PC-3 (cell line): ENCODE measurements at regions not wholly inside any gene's neighbourhood (a gene's known extent, or its start where the extent isn't known, plus 50 kb on each side); places are given as distances from the start of the nearest gene placed in this dataset.

Experiments used
- ATAC-seq: fragments of 200-7000 bp; cut with Tn5 transposase; 2 replicates; pipeline ENCODE4 v1.9.1; 2020; ENCODE audit warnings: mild to moderate bottlenecking, moderate library complexity
- BruUV-seq: library from RNA; stranded (reverse); fragments of 400-500 nt; replicated peaks from 2 replicates; lab custom pipeline; 2021; lab: Mats Ljungman, UMichigan
- CTCF ChIA-PET: fragments of 300-600 bp; sonication (Branson Sonifier 250); formaldehyde crosslinking; loops from one replicate; lab custom pipeline; 2022; ENCODE audit warnings: antibody characterized with exemption; lab: Charles Lee
- POLR2A ChIA-PET: fragments of 300-600 bp; sonication (Branson Sonifier 250); formaldehyde crosslinking; loops from one replicate; lab custom pipeline; 2022; ENCODE audit warnings: antibody characterized with exemption; ENCODE audit not compliant: unreplicated experiment; lab: Charles Lee
- DNase-seq: peaks from one replicate; pipeline ENCODE4 v3.0.0-alpha.2; 2015
- H2AFZ ChIP-seq: fragments of 300-600 bp; sonication (generic); 2 replicates; pipeline ENCODE4 v1.6.0; 2016; ENCODE audit warnings: antibody characterized with exemption, low read length
- H3F3A ChIP-seq: fragments of 300-600 bp; sonication (generic); one replicate; pipeline ENCODE4 v1.6.0; 2017; ENCODE audit warnings: antibody characterized with exemption, low read length, control low read depth, mild to moderate bottlenecking; ENCODE audit not compliant: unreplicated experiment
- H3K27ac ChIP-seq: fragments of 300-600 bp; sonication (generic); 2 replicates; pipeline ENCODE4 v1.5.1; 2016; ENCODE audit warnings: mild to moderate bottlenecking, low read length
- H3K27me3 ChIP-seq: fragments of 300-600 bp; sonication (generic); 2 replicates; pipeline ENCODE4 v1.6.1; 2016; ENCODE audit warnings: low read length, mixed read lengths
- H3K36me3 ChIP-seq: fragments of 300-600 bp; sonication (generic); 2 replicates; pipeline ENCODE4 v1.6.1; 2016; ENCODE audit warnings: low read depth, mixed run types, low read length, mixed read lengths
- H3K4me1 ChIP-seq: fragments of 300-600 bp; sonication (generic); 2 replicates; pipeline ENCODE4 v1.5.1; 2016; ENCODE audit warnings: low read length; ENCODE audit not compliant: insufficient read depth
- H3K4me2 ChIP-seq: fragments of 300-600 bp; sonication (generic); 2 replicates; pipeline ENCODE4 v1.6.0; 2016; ENCODE audit warnings: low read length
- H3K4me3 ChIP-seq: fragments of 300-600 bp; sonication (generic); 2 replicates; pipeline ENCODE4 v1.5.1; 2016; ENCODE audit warnings: mild to moderate bottlenecking, low read length, mixed read lengths
- H3K79me2 ChIP-seq: fragments of 300-600 bp; sonication (generic); 2 replicates; pipeline ENCODE4 v1.6.1; 2017; ENCODE audit warnings: low read length, mixed read lengths
- H3K9ac ChIP-seq: fragments of 300-600 bp; sonication (generic); 2 replicates; pipeline ENCODE4 v1.6.0; 2016; ENCODE audit warnings: mild to moderate bottlenecking, low read length
- H3K9me2 ChIP-seq: fragments of 300-600 bp; sonication (generic); replicated peaks from 2 replicates; pipeline ENCODE4 v1.6.1; 2016; ENCODE audit warnings: mixed run types, low read length, mixed read lengths
- H3K9me3 ChIP-seq: fragments of 300-600 bp; sonication (generic); 2 replicates; pipeline ENCODE4 v1.6.1; 2016; ENCODE audit warnings: low read length, mixed read lengths
- H4K20me1 ChIP-seq: fragments of 300-600 bp; sonication (generic); 2 replicates; pipeline ENCODE4 v1.6.1; 2016; ENCODE audit warnings: low read length, mixed read lengths
- CTCF ChIP-seq: fragments of 300-600 bp; sonication (generic); conservative IDR thresholded peaks from 2 replicates; pipeline ENCODE4 v1.5.1; 2017; ENCODE audit warnings: antibody characterized with exemption, low read depth, mild to moderate bottlenecking, low read length
- EZH2 ChIP-seq: fragments of 300-600 bp; sonication (generic); IDR thresholded peaks from one replicate; pipeline ENCODE4 v1.6.1; 2017; ENCODE audit warnings: antibody characterized with exemption, mild to moderate bottlenecking, low read length; ENCODE audit not compliant: unreplicated experiment
- EZH2phosphoT487 ChIP-seq: fragments of 300-600 bp; sonication (generic); IDR thresholded peaks from 2 replicates; pipeline ENCODE4 v1.6.1; 2018; ENCODE audit warnings: mild to moderate bottlenecking, antibody characterized with exemption, low read length, borderline replicate concordance
- intact Hi-C: fragments of 100-400 bp; cut with micrococcal nuclease; formaldehyde crosslinking; loops from 2 replicates; pipeline ENCODE4 v1.9.0; 2023

- intact Hi-C loops = no loop called here
- Histone ChIP-seq H3K4me2 (no peak overlapping the region), H3K9ac (no peak overlapping the region), H3K27me3 (no peaks in the 10 kb centered on the region), H3K36me3 (no peaks in the 10 kb centered on the region), H3K9me2 (no peaks in the 10 kb centered on the region), H4K20me1 (no peaks in the 10 kb centered on the region), H3K9me3 (no peaks in the 10 kb centered on the region), H3K4me1 (no peaks in the 10 kb centered on the region), H3K79me2 (no peaks in the 10 kb centered on the region), H3K27ac (no peak overlapping the region), H3K4me3 (no peak overlapping the region), H3F3A (no peaks in the 10 kb centered on the region), H2AFZ (no peak overlapping the region)
- ATAC-seq (no peak), DNase-seq (no peak)
- CTCF ChIA-PET = no interaction called here
- TF ChIP-seq CTCF (no peak), EZH2phosphoT487 (no peak), EZH2 (no peak)
- POLR2A ChIA-PET = no interaction called here
- no TSS peak for BruUV-seq
These were observed 191.6 kb upstream of the TTC29 start for GRCh38 chr4:147137280-147137679.

- H3K79me2 ChIP-seq = no peaks in the 10 kb centered on the region
- intact Hi-C loops = no loop called here
- H3K4me2 ChIP-seq = no peak overlapping the region
- H3K4me1 ChIP-seq = no peaks in the 10 kb centered on the region
- H3K27me3 ChIP-seq = no peaks in the 10 kb centered on the region
- no peak overlapping the region for H2AFZ ChIP-seq
- H3K9me2 ChIP-seq = no peaks in the 10 kb centered on the region
- no peaks in the 10 kb centered on the region for H4K20me1 ChIP-seq
- no peak overlapping the region for H3K4me3 ChIP-seq
- H3K9me3 ChIP-seq = no peaks in the 10 kb centered on the region
- no peak overlapping the region for H3K9ac ChIP-seq
- no peak overlapping the region for H3K27ac ChIP-seq
- CTCF ChIA-PET = no interaction called here
- no peaks in the 10 kb centered on the region for H3K36me3 ChIP-seq
- H3F3A ChIP-seq = no peaks in the 10 kb centered on the region
- ATAC-seq (no peak), DNase-seq (no peak)
- TF ChIP-seq CTCF = no peak
- no peak for TF ChIP-seq EZH2phosphoT487
- no peak for TF ChIP-seq EZH2
- POLR2A ChIA-PET = no interaction called here
- no TSS peak for BruUV-seq
These were observed 192.5 kb upstream of the TTC29 start for GRCh38 chr4:147138171-147138570.

GRCh38 chr4:147139455-147140198, 194.0 kb upstream of the TTC29 start:
- H3K27me3 ChIP-seq = no peaks in the 10 kb centered on the region
- no peak for ATAC-seq
- POLR2A ChIA-PET = no interaction called here
- no peaks in the 10 kb centered on the region for H4K20me1 ChIP-seq
- no peaks in the 10 kb centered on the region for H3K9me2 ChIP-seq
- H3F3A ChIP-seq = no peaks in the 10 kb centered on the region
- no peak overlapping the region for H3K9ac ChIP-seq
- no peaks in the 10 kb centered on the region for H3K79me2 ChIP-seq
- CTCF ChIA-PET = no interaction called here
- no peaks in the 10 kb centered on the region for H3K9me3 ChIP-seq
- H3K4me2 ChIP-seq = no peak overlapping the region
- no peak overlapping the region for H3K4me3 ChIP-seq
- BruUV-seq = no TSS peak
- no peak overlapping the region for H2AFZ ChIP-seq
- H3K4me1 ChIP-seq = no peaks in the 10 kb centered on the region
- no peak for TF ChIP-seq EZH2phosphoT487
- TF ChIP-seq CTCF = no peak
- TF ChIP-seq EZH2 = no peak
- H3K27ac ChIP-seq = no peak overlapping the region
- no peak for DNase-seq
- intact Hi-C loops = no loop called here
- H3K36me3 ChIP-seq = no peaks in the 10 kb centered on the region
